ENCODE measurements at regions not wholly inside any gene's neighbourhood (a gene's known extent, or its start where the extent isn't known, plus 50 kb on each side); places are given as distances from the start of the nearest gene placed in this dataset.
"Not testable (repeated sequence)": the region's sequence is repeated elsewhere in the genome, so short reads cannot be mapped to it uniquely, and the experiment has no call there.

DNA sequence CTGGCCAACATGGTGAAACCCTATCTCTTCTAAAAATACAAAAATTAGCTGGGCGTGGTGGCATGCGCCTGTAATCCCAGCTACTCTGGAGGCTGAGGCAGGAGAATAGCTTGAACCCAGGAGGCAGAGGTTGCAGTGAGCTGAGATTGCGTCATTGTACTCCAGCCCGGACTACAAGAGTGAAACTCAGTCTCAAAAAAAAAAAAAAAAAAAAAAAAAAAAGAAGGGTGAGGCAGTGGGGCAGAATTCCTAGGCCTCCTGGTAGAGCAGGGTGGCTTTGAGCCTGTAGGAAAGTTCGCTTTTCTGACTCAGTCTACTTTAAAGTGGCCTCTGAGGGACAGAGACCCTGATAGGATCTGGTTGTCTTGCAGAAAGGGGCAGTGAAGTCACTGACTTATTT is 60.8 kb upstream of the GTF3A start:
- H3K4me2 ChIP-seq (ENCODE audit: low read depth, low read length); H2AFZ ChIP-seq (ENCODE audit: low read length); H3K4me3 ChIP-seq (replicated peaks in 1 of 3; ENCODE audit: insufficient read depth in 1 of 3, low read depth in 2 of 3, low read length in 3 of 3); intact Hi-C loops (cut with micrococcal nuclease; ENCODE audit: unreplicated experiment); H3K36me3 ChIP-seq (replicated peaks in 1 of 2; ENCODE audit: control insufficient read depth in 1 of 2, insufficient read depth in 2 of 2, low read length in 2 of 2); ATAC-seq; H3K9me3 ChIP-seq (ENCODE audit: low read length); H4K20me1 ChIP-seq (ENCODE audit: insufficient read depth, low read length); CTCF ChIA-PET (ENCODE audit: low intra/inter-chr PET ratio, low total read pairs); H3K9ac ChIP-seq (ENCODE audit: insufficient read depth, low read depth, low read length); H3K27ac ChIP-seq (ENCODE audit: extremely low read length, insufficient read depth, low read length); DNase-seq (ENCODE audit: low spot score); FAIRE-seq; BruUV-seq (replicated peaks); H3K79me2 ChIP-seq (ENCODE audit: insufficient read depth, low read length); POLR2A ChIA-PET; TF ChIP-seq ATF7 (CRISPR knock-in tag; IDR thresholded peaks at IDR 0.05): not testable (repeated sequence)
- H3K4me1 ChIP-seq (ENCODE audit: insufficient read depth, low read length) = peaks cover 20% of the 10 kb centered on the region
- peaks cover 2 to 29% of the 10 kb centered on the region in 2 experiments; a peak in 3 of 5 replicates for H3K27me3 ChIP-seq (ENCODE audit: control insufficient read depth in 1 of 2, insufficient read depth in 2 of 2, low read length in 2 of 2)
- 30% methylated on average over 5 of the region's 5 CpGs for WGBS (ENCODE audit: low lambda C conversion rate)
- TF ChIP-seq ATF7 (IDR thresholded peaks at IDR 0.05) = peak; percentile 57
- in situ Hi-C loops (cut with HindIII; ENCODE audit: extremely low pct_ligation_motif_present, low pct_unique_long_range_greater_than_20kb) = loop anchor here (10.0 kb wide), 1 partner anchor 611 kb away; no protein-coding TSS in a partner anchor

DNA sequence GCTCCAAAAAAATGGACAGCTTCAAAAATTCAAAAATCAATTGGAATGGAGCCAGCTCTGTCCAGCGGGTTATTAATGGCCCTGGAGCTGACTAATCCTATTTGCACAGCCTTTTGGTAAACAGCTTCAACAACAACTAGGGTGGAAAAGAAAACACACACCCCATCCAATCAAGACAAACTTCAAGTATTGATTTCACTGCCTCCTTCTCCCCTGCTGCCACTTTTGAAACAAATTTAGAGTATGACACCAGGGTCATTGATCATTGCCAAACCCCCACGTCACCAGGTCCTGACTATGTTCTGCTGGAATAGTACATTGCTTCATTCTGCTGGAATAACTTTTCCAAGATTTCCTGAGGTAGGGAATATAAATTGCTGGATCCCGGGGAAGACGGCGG is 56.8 kb upstream of the GTF3A start:
- intact Hi-C loops (cut with micrococcal nuclease; ENCODE audit: unreplicated experiment) (no loop called here), in situ Hi-C loops (cut with HindIII; ENCODE audit: extremely low pct_ligation_motif_present, low pct_unique_long_range_greater_than_20kb) (loop anchor here (10.0 kb wide), 1 partner anchor 607 kb away; no protein-coding TSS in a partner anchor)
- Histone ChIP-seq H3K36me3 (replicated peaks in 1 of 2; ENCODE audit: control insufficient read depth in 1 of 2, insufficient read depth in 2 of 2, low read length in 2 of 2) (no peaks in the 10 kb centered on the region), H4K20me1 (ENCODE audit: insufficient read depth, low read length) (no peaks in the 10 kb centered on the region), H3K9ac (ENCODE audit: insufficient read depth, low read depth, low read length) (no peak overlapping the region), H3K79me2 (ENCODE audit: insufficient read depth, low read length) (no peaks in the 10 kb centered on the region), H3K4me3 (replicated peaks in 1 of 3; ENCODE audit: insufficient read depth in 1 of 3, low read depth in 2 of 3, low read length in 3 of 3) (no peak overlapping the region), H3K9me3 (ENCODE audit: low read length) (no peaks in the 10 kb centered on the region), H2AFZ (ENCODE audit: low read length) (no peak overlapping the region), H3K27ac (ENCODE audit: extremely low read length, insufficient read depth, low read length) (no peak overlapping the region), H3K27me3 (ENCODE audit: control insufficient read depth in 1 of 2, insufficient read depth in 2 of 2, low read length in 2 of 2) (peaks cover 2 to 32% of the 10 kb centered on the region in 2 experiments; a peak in 3 of 5 replicates), H3K4me1 (ENCODE audit: insufficient read depth, low read length) (peaks cover 33% of the 10 kb centered on the region), H3K4me2 (ENCODE audit: low read depth, low read length) (no peak overlapping the region)
- DNase-seq (ENCODE audit: low spot score) (no peak), ATAC-seq (peak; percentile 19; the same call in 1 of the 3 replicates), FAIRE-seq (no peak)
- ChIA-PET CTCF (ENCODE audit: low intra/inter-chr PET ratio, low total read pairs) (no interaction called here), POLR2A (interaction anchor here (1.0 kb wide), 1 partner anchor 459 kb away, joined by 3 read pairs; no protein-coding TSS in a partner anchor)
- no TSS peak for BruUV-seq (replicated peaks)
- 30% methylated on average over 5 of the region's 5 CpGs for WGBS (ENCODE audit: low lambda C conversion rate)
- TF ChIP-seq, protein P1, sequence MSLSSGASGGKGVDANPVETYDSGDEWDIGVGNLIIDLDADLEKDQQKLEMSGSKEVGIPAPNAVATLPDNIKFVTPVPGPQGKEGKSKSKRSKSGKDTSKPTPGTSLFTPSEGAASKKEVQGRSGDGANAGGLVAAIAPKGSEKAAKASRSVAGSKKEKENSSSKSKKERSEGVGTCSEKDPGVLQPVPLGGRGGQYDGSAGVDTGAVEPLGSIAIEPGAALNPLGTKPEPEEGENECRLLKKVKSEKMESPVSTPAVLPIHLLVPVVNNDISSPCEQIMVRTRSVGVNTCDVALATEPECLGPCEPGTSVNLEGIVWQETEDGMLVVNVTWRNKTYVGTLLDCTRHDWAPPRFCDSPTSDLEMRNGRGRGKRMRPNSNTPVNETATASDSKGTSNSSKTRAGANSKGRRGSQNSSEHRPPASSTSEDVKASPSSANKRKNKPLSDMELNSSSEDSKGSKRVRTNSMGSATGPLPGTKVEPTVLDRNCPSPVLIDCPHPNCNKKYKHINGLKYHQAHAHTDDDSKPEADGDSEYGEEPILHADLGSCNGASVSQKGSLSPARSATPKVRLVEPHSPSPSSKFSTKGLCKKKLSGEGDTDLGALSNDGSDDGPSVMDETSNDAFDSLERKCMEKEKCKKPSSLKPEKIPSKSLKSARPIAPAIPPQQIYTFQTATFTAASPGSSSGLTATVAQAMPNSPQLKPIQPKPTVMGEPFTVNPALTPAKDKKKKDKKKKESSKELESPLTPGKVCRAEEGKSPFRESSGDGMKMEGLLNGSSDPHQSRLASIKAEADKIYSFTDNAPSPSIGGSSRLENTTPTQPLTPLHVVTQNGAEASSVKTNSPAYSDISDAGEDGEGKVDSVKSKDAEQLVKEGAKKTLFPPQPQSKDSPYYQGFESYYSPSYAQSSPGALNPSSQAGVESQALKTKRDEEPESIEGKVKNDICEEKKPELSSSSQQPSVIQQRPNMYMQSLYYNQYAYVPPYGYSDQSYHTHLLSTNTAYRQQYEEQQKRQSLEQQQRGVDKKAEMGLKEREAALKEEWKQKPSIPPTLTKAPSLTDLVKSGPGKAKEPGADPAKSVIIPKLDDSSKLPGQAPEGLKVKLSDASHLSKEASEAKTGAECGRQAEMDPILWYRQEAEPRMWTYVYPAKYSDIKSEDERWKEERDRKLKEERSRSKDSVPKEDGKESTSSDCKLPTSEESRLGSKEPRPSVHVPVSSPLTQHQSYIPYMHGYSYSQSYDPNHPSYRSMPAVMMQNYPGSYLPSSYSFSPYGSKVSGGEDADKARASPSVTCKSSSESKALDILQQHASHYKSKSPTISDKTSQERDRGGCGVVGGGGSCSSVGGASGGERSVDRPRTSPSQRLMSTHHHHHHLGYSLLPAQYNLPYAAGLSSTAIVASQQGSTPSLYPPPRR (CRISPR knock-in tag; IDR thresholded peaks at IDR 0.05; ENCODE audit: borderline replicate concordance) = peak; percentile 90
- TF ChIP-seq, protein P2, sequence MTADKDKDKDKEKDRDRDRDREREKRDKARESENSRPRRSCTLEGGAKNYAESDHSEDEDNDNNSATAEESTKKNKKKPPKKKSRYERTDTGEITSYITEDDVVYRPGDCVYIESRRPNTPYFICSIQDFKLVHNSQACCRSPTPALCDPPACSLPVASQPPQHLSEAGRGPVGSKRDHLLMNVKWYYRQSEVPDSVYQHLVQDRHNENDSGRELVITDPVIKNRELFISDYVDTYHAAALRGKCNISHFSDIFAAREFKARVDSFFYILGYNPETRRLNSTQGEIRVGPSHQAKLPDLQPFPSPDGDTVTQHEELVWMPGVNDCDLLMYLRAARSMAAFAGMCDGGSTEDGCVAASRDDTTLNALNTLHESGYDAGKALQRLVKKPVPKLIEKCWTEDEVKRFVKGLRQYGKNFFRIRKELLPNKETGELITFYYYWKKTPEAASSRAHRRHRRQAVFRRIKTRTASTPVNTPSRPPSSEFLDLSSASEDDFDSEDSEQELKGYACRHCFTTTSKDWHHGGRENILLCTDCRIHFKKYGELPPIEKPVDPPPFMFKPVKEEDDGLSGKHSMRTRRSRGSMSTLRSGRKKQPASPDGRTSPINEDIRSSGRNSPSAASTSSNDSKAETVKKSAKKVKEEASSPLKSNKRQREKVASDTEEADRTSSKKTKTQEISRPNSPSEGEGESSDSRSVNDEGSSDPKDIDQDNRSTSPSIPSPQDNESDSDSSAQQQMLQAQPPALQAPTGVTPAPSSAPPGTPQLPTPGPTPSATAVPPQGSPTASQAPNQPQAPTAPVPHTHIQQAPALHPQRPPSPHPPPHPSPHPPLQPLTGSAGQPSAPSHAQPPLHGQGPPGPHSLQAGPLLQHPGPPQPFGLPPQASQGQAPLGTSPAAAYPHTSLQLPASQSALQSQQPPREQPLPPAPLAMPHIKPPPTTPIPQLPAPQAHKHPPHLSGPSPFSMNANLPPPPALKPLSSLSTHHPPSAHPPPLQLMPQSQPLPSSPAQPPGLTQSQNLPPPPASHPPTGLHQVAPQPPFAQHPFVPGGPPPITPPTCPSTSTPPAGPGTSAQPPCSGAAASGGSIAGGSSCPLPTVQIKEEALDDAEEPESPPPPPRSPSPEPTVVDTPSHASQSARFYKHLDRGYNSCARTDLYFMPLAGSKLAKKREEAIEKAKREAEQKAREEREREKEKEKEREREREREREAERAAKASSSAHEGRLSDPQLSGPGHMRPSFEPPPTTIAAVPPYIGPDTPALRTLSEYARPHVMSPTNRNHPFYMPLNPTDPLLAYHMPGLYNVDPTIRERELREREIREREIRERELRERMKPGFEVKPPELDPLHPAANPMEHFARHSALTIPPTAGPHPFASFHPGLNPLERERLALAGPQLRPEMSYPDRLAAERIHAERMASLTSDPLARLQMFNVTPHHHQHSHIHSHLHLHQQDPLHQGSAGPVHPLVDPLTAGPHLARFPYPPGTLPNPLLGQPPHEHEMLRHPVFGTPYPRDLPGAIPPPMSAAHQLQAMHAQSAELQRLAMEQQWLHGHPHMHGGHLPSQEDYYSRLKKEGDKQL (CRISPR knock-in tag; IDR thresholded peaks at IDR 0.05; ENCODE audit: low read depth) = 0 out of 2 replicates have a peak, but pooled peaks have one; percentile 14
- TF ChIP-seq NFIC (IDR thresholded peaks at IDR 0.05; ENCODE audit: low read length) (peak; percentile 62; the same call in 1 of the 2 replicates), HDAC1 (CRISPR knock-in tag; IDR thresholded peaks at IDR 0.05) (0 out of 2 replicates have a peak, but pooled peaks have one; percentile 30), ONECUT2 (CRISPR knock-in tag; IDR thresholded peaks at IDR 0.05) (peak; percentile 59; the same call in 1 of the 2 replicates), FOXA3 (CRISPR knock-in tag; IDR thresholded peaks at IDR 0.05) (peak; percentile 46; the same call in 1 of the 2 replicates)
